AG10803 (cell line): ENCODE measurements at regions not wholly inside any gene's neighbourhood (a gene's known extent, or its start where the extent isn't known, plus 50 kb on each side); places are given as distances from the start of the nearest gene placed in this dataset.

Source experiments
- DNase-seq: peaks from one replicate; pipeline ENCODE4 v3.0.0; 2010; ENCODE audit warnings: low read depth
- H3K4me3 ChIP-seq: 2 replicates; pipeline ENCODE4 v1.5.1; 2011; ENCODE audit warnings: mild to moderate bottlenecking, low read length, control low read depth
- CTCF ChIP-seq: conservative IDR thresholded peaks from 2 replicates; pipeline ENCODE4 v1.5.1; 2011; ENCODE audit warnings: mild to moderate bottlenecking, low read length, control low read depth, inconsistent platforms

- H3K4me3 ChIP-seq, result no peak overlapping the region
- no peak for TF ChIP-seq CTCF
- no peak for DNase-seq
These were observed 699.5 kb downstream of the TYW1 start for GRCh38 chr7:67696124-67696523.

- DNase-seq, result no peak
- H3K4me3 ChIP-seq, result no peak overlapping the region
- no peak for TF ChIP-seq CTCF
These were observed 700.2 kb downstream of the TYW1 start for GRCh38 chr7:67696878-67697277.

GRCh38 chr7:67698354-67698753, 701.7 kb downstream of the TYW1 start:
- no peak for DNase-seq
- TF ChIP-seq CTCF, result no peak

GRCh38 chr7:67705850-67706249, 709.2 kb downstream of the TYW1 start:
- DNase-seq, result no peak
- H3K4me3 ChIP-seq, result no peak overlapping the region
- no peak for TF ChIP-seq CTCF

More at GRCh38 chr7:67698354-67698753, 701.7 kb downstream of the TYW1 start:
- no peak overlapping the region for H3K4me3 ChIP-seq

- DNase-seq, result no peak
- no peak for TF ChIP-seq CTCF
These were observed 715.1 kb downstream of the TYW1 start for GRCh38 chr7:67711706-67712105.

GRCh38 chr7:67713451-67714056, 716.9 kb downstream of the TYW1 start:
- no peak for TF ChIP-seq CTCF
- H3K4me3 ChIP-seq, result no peak overlapping the region
- DNase-seq, result no peak

More at GRCh38 chr7:67711706-67712105, 715.1 kb downstream of the TYW1 start:
- H3K4me3 ChIP-seq, result no peak overlapping the region

GRCh38 chr7:67716729-67717128, 720.1 kb downstream of the TYW1 start:
- H3K4me3 ChIP-seq, result no peak overlapping the region
- no peak for DNase-seq
- TF ChIP-seq CTCF, result no peak
